ENCODE measurements at regions not wholly inside any gene's neighbourhood (a gene's known extent, or its start where the extent isn't known, plus 50 kb on each side); places are given as distances from the start of the nearest gene placed in this dataset.

GRCh38 chr12:42810006-42810405 lies 220.5 kb upstream of the PRICKLE1 start:
- no peak for DNase-seq (ENCODE audit: low spot score)
- no peak for TF ChIP-seq CTCF (IDR thresholded peaks at IDR 0.05)
- H3K9me3 ChIP-seq: no peaks in the 10 kb centered on the region
- no peak overlapping the region for H3K27ac ChIP-seq
- H3K4me3 ChIP-seq: no peak overlapping the region
- H3K27me3 ChIP-seq: no peaks in the 10 kb centered on the region
- no peaks in the 10 kb centered on the region for H3K36me3 ChIP-seq
- H3K4me1 ChIP-seq: no peaks in the 10 kb centered on the region

- Histone ChIP-seq H3K9me3 (no peaks in the 10 kb centered on the region), H3K4me1 (no peaks in the 10 kb centered on the region), H3K27me3 (no peaks in the 10 kb centered on the region), H3K27ac (no peak overlapping the region), H3K36me3 (no peaks in the 10 kb centered on the region), H3K4me3 (no peak overlapping the region)
- DNase-seq (ENCODE audit: low spot score): no peak
- no peak for TF ChIP-seq CTCF (IDR thresholded peaks at IDR 0.05)
Measured at GRCh38 chr12:42809226-42809625, 219.7 kb upstream of the PRICKLE1 start.

DNA sequence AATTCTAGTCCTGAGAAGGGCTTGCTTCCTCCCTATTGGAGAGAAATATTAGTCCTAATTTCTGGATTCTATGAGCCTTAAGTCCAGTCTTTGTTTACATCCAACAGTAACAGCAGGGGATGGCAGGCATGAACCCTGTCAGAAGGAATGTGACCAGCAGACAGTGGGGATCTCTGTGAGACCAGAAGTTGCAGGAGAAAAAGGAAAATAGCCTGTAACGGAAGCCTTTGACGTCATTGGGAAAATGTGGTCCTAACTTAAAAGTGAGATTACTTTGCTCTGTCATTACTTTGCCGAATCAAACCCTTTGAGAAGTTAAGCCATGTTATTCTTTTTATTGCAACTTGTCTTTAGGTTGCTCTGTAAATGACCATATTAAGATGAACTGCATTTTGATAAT lies 218.2 kb upstream of the PRICKLE1 start:
- no peaks in the 10 kb centered on the region for H3K4me1 ChIP-seq
- H3K4me3 ChIP-seq: no peak overlapping the region
- H3K27me3 ChIP-seq: no peaks in the 10 kb centered on the region
- no peak for DNase-seq (ENCODE audit: low spot score)
- no peak for TF ChIP-seq CTCF (IDR thresholded peaks at IDR 0.05)
- no peak overlapping the region for H3K27ac ChIP-seq
- H3K36me3 ChIP-seq: no peaks in the 10 kb centered on the region
- no peaks in the 10 kb centered on the region for H3K9me3 ChIP-seq

DNA sequence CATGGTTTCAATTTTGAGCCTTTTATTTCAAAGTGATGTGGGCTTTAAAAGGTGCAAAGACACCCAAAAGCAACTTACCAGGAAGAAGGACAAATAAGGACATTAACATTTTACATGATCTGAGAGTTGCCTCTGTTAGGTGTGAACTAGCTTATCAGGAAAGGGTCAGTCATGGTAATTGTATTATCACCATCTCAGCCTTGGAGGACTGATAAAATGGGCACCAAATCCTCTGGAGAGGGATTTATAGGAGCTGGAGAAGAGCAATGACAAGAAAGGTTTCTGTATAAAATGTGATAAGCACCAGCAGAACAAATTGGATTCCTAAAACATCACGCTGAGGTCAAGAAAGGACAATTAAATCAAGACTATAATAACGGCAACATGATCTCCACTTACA lies 217.7 kb upstream of the PRICKLE1 start:
- no peak overlapping the region for H3K4me3 ChIP-seq
- H3K36me3 ChIP-seq: no peaks in the 10 kb centered on the region
- no peaks in the 10 kb centered on the region for H3K9me3 ChIP-seq
- no peak for DNase-seq (ENCODE audit: low spot score)
- TF ChIP-seq CTCF (IDR thresholded peaks at IDR 0.05): no peak
- no peaks in the 10 kb centered on the region for H3K27me3 ChIP-seq
- H3K4me1 ChIP-seq: no peaks in the 10 kb centered on the region
- H3K27ac ChIP-seq: no peak overlapping the region

- H3K27ac ChIP-seq: no peak overlapping the region
- H3K4me3 ChIP-seq: no peak overlapping the region
- no peaks in the 10 kb centered on the region for H3K9me3 ChIP-seq
- H3K36me3 ChIP-seq: no peaks in the 10 kb centered on the region
- no peaks in the 10 kb centered on the region for H3K4me1 ChIP-seq
- no peak for TF ChIP-seq CTCF (IDR thresholded peaks at IDR 0.05)
- no peak for DNase-seq (ENCODE audit: low spot score)
- H3K27me3 ChIP-seq: no peaks in the 10 kb centered on the region
Measured at GRCh38 chr12:42804928-42805327, 215.4 kb upstream of the PRICKLE1 start.

GRCh38 chr12:42802785-42803189 lies 213.2 kb upstream of the PRICKLE1 start:
- H3K4me1 ChIP-seq: no peaks in the 10 kb centered on the region
- no peak for TF ChIP-seq CTCF (IDR thresholded peaks at IDR 0.05)
- H3K36me3 ChIP-seq: no peaks in the 10 kb centered on the region
- DNase-seq (ENCODE audit: low spot score): no peak
- no peak overlapping the region for H3K4me3 ChIP-seq
- H3K9me3 ChIP-seq: no peaks in the 10 kb centered on the region
- H3K27me3 ChIP-seq: no peaks in the 10 kb centered on the region
- no peak overlapping the region for H3K27ac ChIP-seq
